HL-60 (cell line): ENCODE measurements at regions not wholly inside any gene's neighbourhood (a gene's known extent, or its start where the extent isn't known, plus 50 kb on each side); places are given as distances from the start of the nearest gene placed in this dataset.

Experiments
- DNase-seq, 2 experiments: peaks; one replicate each; pipeline ENCODE4 v3.0.0-alpha.2; 2010 to 2020; ENCODE audit warnings: low read depth in 1 of 2, low spot score in 1 of 2
- H3K27ac ChIP-seq: fragments of 250-450 bp; sonication (Bioruptor Pico); replicated peaks from 2 replicates; pipeline ENCODE4 v1.5.1; 2020; ENCODE audit warnings: mild to moderate bottlenecking, moderate library complexity
- H3K27me3 ChIP-seq: fragments of 250-450 bp; sonication (Bioruptor Pico); 2 replicates; pipeline ENCODE4 v1.5.1; 2021; ENCODE audit warnings: mild to moderate bottlenecking, moderate library complexity; ENCODE audit not compliant: insufficient read depth, poor library complexity, severe bottlenecking
- H3K4me3 ChIP-seq: replicated peaks from 2 replicates; pipeline ENCODE4 v1.5.1; 2011; ENCODE audit warnings: mild to moderate bottlenecking, control low read depth, low read length; ENCODE audit not compliant: insufficient read depth
- GABPA ChIP-seq: IDR thresholded peaks from 2 replicates; pipeline ENCODE4 v1.6.1; 2012; ENCODE audit warnings: low read depth
- POLR2AphosphoS5 ChIP-seq: IDR thresholded peaks from 2 replicates; pipeline ENCODE4 v1.6.1; 2012; ENCODE audit warnings: low read depth
- SPI1 ChIP-seq: IDR thresholded peaks from 2 replicates; pipeline ENCODE4 v1.6.1; 2012; ENCODE audit warnings: low read depth, mild to moderate bottlenecking, borderline replicate concordance
- TF ChIP-seq, protein P1 (sequence below): IDR thresholded peaks from one replicate; pipeline ENCODE4 v1.5.1; 2011; ENCODE audit warnings: low read length, control low read depth, inconsistent platforms; ENCODE audit not compliant: insufficient read depth
- TF ChIP-seq, protein P2 (sequence below): IDR thresholded peaks from 2 replicates; pipeline ENCODE4 v1.6.1; 2012; ENCODE audit warnings: low read depth; ENCODE audit not compliant: insufficient replicate concordance

DNA sequence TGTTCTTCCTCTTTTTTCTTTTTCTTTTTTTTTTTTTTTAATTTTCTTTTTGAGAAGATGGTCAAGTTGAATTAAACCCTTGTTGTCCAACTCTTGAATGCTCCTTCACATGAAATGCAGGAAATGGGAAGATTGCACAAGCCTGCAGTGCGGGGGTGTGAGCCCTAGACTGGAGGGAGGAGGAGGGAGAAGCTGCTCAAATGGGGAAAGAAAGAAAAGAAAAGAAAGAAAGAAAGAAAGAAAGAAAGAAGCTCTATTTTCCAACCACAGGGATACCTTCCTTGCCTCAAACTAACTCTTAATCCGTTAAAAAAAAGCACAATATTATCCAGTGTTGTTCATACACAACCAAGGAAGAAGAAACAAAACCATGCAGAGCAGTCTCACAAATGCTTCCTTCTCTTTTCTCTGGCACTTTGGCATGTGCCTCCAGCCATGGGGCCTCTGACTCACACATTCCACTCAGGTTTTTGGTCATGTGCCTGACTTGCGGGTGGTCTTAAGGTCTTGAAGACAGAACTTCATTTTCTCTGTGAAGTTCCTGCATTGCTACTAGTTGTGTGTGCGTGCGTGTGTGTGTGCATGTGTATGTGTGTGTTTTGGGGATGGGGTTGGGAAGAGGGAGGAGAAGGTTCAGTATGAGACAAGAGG, 276.1 kb downstream of the RPS6KC1 start:
- TF ChIP-seq, protein P1, sequence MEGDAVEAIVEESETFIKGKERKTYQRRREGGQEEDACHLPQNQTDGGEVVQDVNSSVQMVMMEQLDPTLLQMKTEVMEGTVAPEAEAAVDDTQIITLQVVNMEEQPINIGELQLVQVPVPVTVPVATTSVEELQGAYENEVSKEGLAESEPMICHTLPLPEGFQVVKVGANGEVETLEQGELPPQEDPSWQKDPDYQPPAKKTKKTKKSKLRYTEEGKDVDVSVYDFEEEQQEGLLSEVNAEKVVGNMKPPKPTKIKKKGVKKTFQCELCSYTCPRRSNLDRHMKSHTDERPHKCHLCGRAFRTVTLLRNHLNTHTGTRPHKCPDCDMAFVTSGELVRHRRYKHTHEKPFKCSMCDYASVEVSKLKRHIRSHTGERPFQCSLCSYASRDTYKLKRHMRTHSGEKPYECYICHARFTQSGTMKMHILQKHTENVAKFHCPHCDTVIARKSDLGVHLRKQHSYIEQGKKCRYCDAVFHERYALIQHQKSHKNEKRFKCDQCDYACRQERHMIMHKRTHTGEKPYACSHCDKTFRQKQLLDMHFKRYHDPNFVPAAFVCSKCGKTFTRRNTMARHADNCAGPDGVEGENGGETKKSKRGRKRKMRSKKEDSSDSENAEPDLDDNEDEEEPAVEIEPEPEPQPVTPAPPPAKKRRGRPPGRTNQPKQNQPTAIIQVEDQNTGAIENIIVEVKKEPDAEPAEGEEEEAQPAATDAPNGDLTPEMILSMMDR: no peak
- TF ChIP-seq GABPA (no peak), SPI1 (no peak; the same call in 1 of the 2 replicates), POLR2AphosphoS5 (no peak)
- TF ChIP-seq, protein P2, sequence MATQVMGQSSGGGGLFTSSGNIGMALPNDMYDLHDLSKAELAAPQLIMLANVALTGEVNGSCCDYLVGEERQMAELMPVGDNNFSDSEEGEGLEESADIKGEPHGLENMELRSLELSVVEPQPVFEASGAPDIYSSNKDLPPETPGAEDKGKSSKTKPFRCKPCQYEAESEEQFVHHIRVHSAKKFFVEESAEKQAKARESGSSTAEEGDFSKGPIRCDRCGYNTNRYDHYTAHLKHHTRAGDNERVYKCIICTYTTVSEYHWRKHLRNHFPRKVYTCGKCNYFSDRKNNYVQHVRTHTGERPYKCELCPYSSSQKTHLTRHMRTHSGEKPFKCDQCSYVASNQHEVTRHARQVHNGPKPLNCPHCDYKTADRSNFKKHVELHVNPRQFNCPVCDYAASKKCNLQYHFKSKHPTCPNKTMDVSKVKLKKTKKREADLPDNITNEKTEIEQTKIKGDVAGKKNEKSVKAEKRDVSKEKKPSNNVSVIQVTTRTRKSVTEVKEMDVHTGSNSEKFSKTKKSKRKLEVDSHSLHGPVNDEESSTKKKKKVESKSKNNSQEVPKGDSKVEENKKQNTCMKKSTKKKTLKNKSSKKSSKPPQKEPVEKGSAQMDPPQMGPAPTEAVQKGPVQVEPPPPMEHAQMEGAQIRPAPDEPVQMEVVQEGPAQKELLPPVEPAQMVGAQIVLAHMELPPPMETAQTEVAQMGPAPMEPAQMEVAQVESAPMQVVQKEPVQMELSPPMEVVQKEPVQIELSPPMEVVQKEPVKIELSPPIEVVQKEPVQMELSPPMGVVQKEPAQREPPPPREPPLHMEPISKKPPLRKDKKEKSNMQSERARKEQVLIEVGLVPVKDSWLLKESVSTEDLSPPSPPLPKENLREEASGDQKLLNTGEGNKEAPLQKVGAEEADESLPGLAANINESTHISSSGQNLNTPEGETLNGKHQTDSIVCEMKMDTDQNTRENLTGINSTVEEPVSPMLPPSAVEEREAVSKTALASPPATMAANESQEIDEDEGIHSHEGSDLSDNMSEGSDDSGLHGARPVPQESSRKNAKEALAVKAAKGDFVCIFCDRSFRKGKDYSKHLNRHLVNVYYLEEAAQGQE: no peak
- peak; percentile 76 to 86 for DNase-seq
- Histone ChIP-seq H3K27me3 (no peaks in the 10 kb centered on the region), H3K27ac (peak overlapping the region; percentile 64), H3K4me3 (no peak overlapping the region)

DNA sequence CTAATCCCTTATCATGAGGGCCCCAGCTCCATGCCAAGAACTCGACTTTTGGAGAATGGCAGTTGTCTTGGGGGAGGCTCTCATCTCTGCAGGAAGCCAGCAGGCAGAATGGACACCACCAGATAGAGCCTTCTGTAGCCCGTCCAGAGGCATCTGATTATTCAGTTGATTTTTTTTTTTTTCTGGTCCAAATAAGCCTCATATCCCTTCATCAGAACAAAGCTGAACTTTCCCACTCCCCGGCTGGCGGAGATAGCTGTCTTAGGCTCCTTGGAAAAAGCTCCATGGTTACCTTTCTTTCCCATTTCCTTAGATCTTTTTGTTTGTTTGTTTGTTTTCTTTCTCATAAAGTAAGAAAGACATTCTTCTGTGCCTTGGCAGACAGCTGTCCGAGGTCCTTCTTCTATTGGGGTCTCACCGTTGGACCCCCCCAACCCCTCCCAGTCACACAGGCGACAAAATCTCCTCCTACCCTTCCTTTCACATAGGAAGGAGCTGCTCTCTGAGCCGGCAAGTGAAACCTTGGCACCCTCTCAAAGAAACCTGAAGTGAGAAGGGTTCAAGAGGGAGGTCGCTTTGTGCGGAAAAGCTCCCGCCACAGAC, 278.5 kb downstream of the RPS6KC1 start:
- Histone ChIP-seq H3K27me3 (no peaks in the 10 kb centered on the region), H3K4me3 (no peak overlapping the region), H3K27ac (no peak overlapping the region)
- no peak for DNase-seq
- TF ChIP-seq GABPA: no peak
- TF ChIP-seq, protein P1: no peak
- TF ChIP-seq, protein P2: no peak
- no peak for TF ChIP-seq SPI1
- TF ChIP-seq POLR2AphosphoS5: no peak

DNA sequence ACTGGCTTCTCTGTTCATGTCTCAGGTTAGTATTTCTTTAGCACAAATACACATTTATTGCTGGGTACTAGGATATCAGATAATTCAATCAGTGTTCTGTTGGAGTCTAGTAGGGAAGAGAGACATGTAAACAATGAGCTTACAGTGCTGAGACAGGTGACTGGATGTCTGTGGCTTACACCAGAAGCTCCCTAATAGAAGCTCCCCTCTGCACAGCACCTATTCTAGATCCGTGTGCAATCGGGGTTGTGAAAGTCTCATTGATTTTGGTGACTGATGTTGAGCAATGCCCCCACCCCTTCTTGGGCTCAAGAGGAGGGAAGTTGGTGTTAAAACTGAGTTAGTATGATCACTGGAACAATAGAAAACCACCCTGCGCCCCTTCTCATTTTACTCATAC, 279.2 kb downstream of the RPS6KC1 start:
- no peak overlapping the region for H3K27ac ChIP-seq
- H3K4me3 ChIP-seq: no peak overlapping the region
- DNase-seq: peak; percentile 58 to 74
- TF ChIP-seq, protein P2: no peak
- TF ChIP-seq SPI1 (no peak; the same call in 1 of the 2 replicates), GABPA (no peak), POLR2AphosphoS5 (no peak)
- TF ChIP-seq, protein P1: no peak
- no peaks in the 10 kb centered on the region for H3K27me3 ChIP-seq
